GM12892 (cell line): ENCODE measurements at regions not wholly inside any gene's neighbourhood (a gene's known extent, or its start where the extent isn't known, plus 50 kb on each side); places are given as distances from the start of the nearest gene placed in this dataset.

ENCODE experiments used
- POLR2A ChIP-seq: IDR thresholded peaks from 2 replicates; pipeline ENCODE4 v1.6.1; 2011; ENCODE audit warnings: low read depth, low read length, control low read depth
- POLR2AphosphoS5 ChIP-seq: IDR thresholded peaks from 2 replicates; pipeline ENCODE4 v1.6.1; 2011; ENCODE audit warnings: low read depth, low read length, control low read depth
- TAF1 ChIP-seq: IDR thresholded peaks from 2 replicates; pipeline ENCODE4 v1.6.1; 2011; ENCODE audit warnings: low read depth, mild to moderate bottlenecking, control low read depth, low read length, borderline replicate concordance

DNA sequence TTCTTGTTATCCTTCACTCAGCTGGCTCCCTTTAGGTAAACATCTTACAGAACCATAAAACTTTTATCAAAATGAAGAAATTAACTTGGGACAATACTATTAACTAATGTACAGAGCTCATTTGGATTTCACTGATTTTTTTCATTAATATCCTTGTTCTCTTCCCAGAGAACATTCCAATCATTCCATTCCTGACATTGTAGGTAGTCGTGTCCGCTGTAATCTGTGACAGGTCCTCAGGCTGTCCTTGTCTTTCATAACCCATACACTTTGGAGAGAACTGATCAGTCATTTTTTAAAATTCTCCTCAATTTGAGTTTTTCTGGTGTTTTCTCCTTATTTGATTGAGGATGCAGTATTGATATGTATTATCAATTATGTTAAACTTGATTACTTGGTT lies 916.8 kb downstream of the GALC start:
- TF ChIP-seq POLR2A (no peak), POLR2AphosphoS5 (no peak), TAF1 (no peak)
